Keratinocyte (primary cell): ENCODE measurements at regions not wholly inside any gene's neighbourhood (a gene's known extent, or its start where the extent isn't known, plus 50 kb on each side); places are given as distances from the start of the nearest gene placed in this dataset.

Source experiments
- DNase-seq: peaks from one replicate; pipeline ENCODE4 v3.0.0-alpha.2; 2011; ENCODE audit warnings: low read depth, missing footprints, low spot score
- FAIRE-seq: peaks from 2 replicates; lab custom pipeline; 2011; peaks lifted over from hg19 to GRCh38; lab: Jason Lieb, UNC
- H2AFZ ChIP-seq: 2 replicates; pipeline ENCODE4 v1.6.0; 2012; ENCODE audit warnings: low read length, control low read depth, inconsistent platforms; ENCODE audit not compliant: control insufficient read depth
- H3K27ac ChIP-seq: 2 replicates; pipeline ENCODE4 v1.5.1; 2011; ENCODE audit warnings: low read length; ENCODE audit not compliant: control insufficient read depth, insufficient read depth
- H3K27me3 ChIP-seq: 3 replicates; pipeline ENCODE4 v1.6.0; 2011; ENCODE audit warnings: low read length; ENCODE audit not compliant: control insufficient read depth, insufficient read depth; ENCODE audit errors: extremely low read depth
- H3K36me3 ChIP-seq, 2 experiments: 2 replicates in 1 of 2; 3 replicates in 1 of 2; pipeline ENCODE4 v1.5.1; 2011; ENCODE audit warnings: low read length in 2 of 2, mild to moderate bottlenecking in 1 of 2; ENCODE audit not compliant: control insufficient read depth in 2 of 2, insufficient read depth in 2 of 2; ENCODE audit errors: extremely low read depth in 1 of 2
- H3K4me1 ChIP-seq: 3 replicates; pipeline ENCODE4 v1.5.1; 2011; ENCODE audit warnings: low read length; ENCODE audit not compliant: control insufficient read depth, insufficient read depth; ENCODE audit errors: extremely low read depth
- H3K4me2 ChIP-seq: 3 replicates; pipeline ENCODE4 v1.6.0; 2011; ENCODE audit warnings: low read depth, low read length; ENCODE audit not compliant: control insufficient read depth, insufficient read depth; ENCODE audit errors: extremely low read depth
- H3K4me3 ChIP-seq, 3 experiments: fragments of 200-600 bp in 1 of 3; sonication (generic) in 1 of 3; 2 replicates in 2 of 3; 3 replicates in 1 of 3; pipeline ENCODE4 v1.5.1; 2011 to 2016; ENCODE audit warnings: low read length in 3 of 3, mild to moderate bottlenecking in 3 of 3, control low read depth in 2 of 3, inconsistent platforms in 1 of 3, low read depth in 1 of 3, mixed read lengths in 1 of 3, mixed run types in 1 of 3, moderate library complexity in 1 of 3; ENCODE audit not compliant: control insufficient read depth in 2 of 3, insufficient read depth in 2 of 3; ENCODE audit errors: extremely low read depth in 1 of 3
- H3K79me2 ChIP-seq: 2 replicates; pipeline ENCODE4 v1.6.0; 2012; ENCODE audit warnings: low read length; ENCODE audit not compliant: control insufficient read depth, insufficient read depth
- H3K9ac ChIP-seq: 3 replicates; pipeline ENCODE4 v1.6.0; 2011; ENCODE audit warnings: low read length; ENCODE audit not compliant: control insufficient read depth, insufficient read depth; ENCODE audit errors: extremely low read depth
- H3K9me1 ChIP-seq: 3 replicates; pipeline ENCODE4 v1.6.0; 2011; ENCODE audit warnings: low read length; ENCODE audit not compliant: control insufficient read depth, insufficient read depth; ENCODE audit errors: extremely low read depth
- H3K9me3 ChIP-seq: 2 replicates; pipeline ENCODE4 v1.5.1; 2012; ENCODE audit warnings: low read depth, low read length; ENCODE audit not compliant: control insufficient read depth
- H4K20me1 ChIP-seq: 3 replicates; pipeline ENCODE4 v1.6.0; 2011; ENCODE audit warnings: low read length; ENCODE audit not compliant: control insufficient read depth, insufficient read depth; ENCODE audit errors: extremely low read depth
- CTCF ChIP-seq, 3 experiments: IDR thresholded peaks in 1 of 3; conservative IDR thresholded peaks in 1 of 3; optimal IDR thresholded peaks in 1 of 3; 2 replicates in 2 of 3; 3 replicates in 1 of 3; pipeline versions ENCODE3 to v1.5.1; 2011; ENCODE audit warnings: low read length in 3 of 3, mild to moderate bottlenecking in 3 of 3, moderate library complexity in 2 of 3, control low read depth in 1 of 3, inconsistent platforms in 1 of 3; ENCODE audit not compliant: insufficient read depth in 2 of 3; ENCODE audit errors: extremely low read depth in 1 of 3
- EZH2 ChIP-seq: IDR thresholded peaks from one replicate; pipeline ENCODE4 v1.6.1; 2012; ENCODE audit warnings: inconsistent platforms, mild to moderate bottlenecking, low read length, moderate library complexity
- dilution Hi-C: fragments of 300-500 bp; cut with MboI; formaldehyde crosslinking; loops from one replicate; pipeline ENCODE4 v1.7.0; 2020; ENCODE audit warnings: low sequenced_read_pairs; ENCODE audit not compliant: extremely low pct_ligation_motif_present

GRCh38 chr11:127567237-127567932 is 566.8 kb upstream of the KIRREL3 start:
- no peaks in the 10 kb centered on the region for H3K36me3 ChIP-seq
- H3K4me2 ChIP-seq: no peak overlapping the region
- H3K27ac ChIP-seq: no peak overlapping the region
- H3K9ac ChIP-seq: no peak overlapping the region
- H2AFZ ChIP-seq: no peak overlapping the region
- no peaks in the 10 kb centered on the region for H3K4me1 ChIP-seq
- dilution Hi-C loops: no loop called here
- H3K79me2 ChIP-seq: no peaks in the 10 kb centered on the region
- H3K27me3 ChIP-seq: no peaks in the 10 kb centered on the region
- H3K4me3 ChIP-seq: no peak overlapping the region
- no peak for DNase-seq
- FAIRE-seq: no peak
- no peaks in the 10 kb centered on the region for H3K9me3 ChIP-seq
- TF ChIP-seq EZH2: no peak
- H4K20me1 ChIP-seq: no peaks in the 10 kb centered on the region
- H3K9me1 ChIP-seq: no peaks in the 10 kb centered on the region

GRCh38 chr11:127564810-127565209 is 564.2 kb upstream of the KIRREL3 start:
- H3K27me3 ChIP-seq: no peaks in the 10 kb centered on the region
- no peak overlapping the region for H3K27ac ChIP-seq
- H3K9ac ChIP-seq: no peak overlapping the region
- TF ChIP-seq EZH2 (no peak), CTCF (optimal IDR thresholded peaks at IDR 0.05 in 1 of 3, IDR thresholded peaks at IDR 0.05 in 1 of 3, conservative IDR thresholded peaks at IDR 0.05 in 1 of 3; ENCODE audit: extremely low read depth in 1 of 3, insufficient read depth in 2 of 3, low read length in 3 of 3) (no peak)
- H4K20me1 ChIP-seq: no peaks in the 10 kb centered on the region
- H3K4me2 ChIP-seq: no peak overlapping the region
- H3K79me2 ChIP-seq: no peaks in the 10 kb centered on the region
- no peaks in the 10 kb centered on the region for H3K9me3 ChIP-seq
- dilution Hi-C loops: no loop called here
- H3K4me3 ChIP-seq: no peak overlapping the region
- FAIRE-seq (no peak), DNase-seq (no peak)
- H2AFZ ChIP-seq: no peak overlapping the region
- H3K4me1 ChIP-seq: no peaks in the 10 kb centered on the region
- no peaks in the 10 kb centered on the region for H3K9me1 ChIP-seq
- no peaks in the 10 kb centered on the region for H3K36me3 ChIP-seq

GRCh38 chr11:127559978-127560377 is 559.4 kb upstream of the KIRREL3 start:
- no peak overlapping the region for H2AFZ ChIP-seq
- no peaks in the 10 kb centered on the region for H3K4me1 ChIP-seq
- H3K4me3 ChIP-seq: no peak overlapping the region
- TF ChIP-seq CTCF (optimal IDR thresholded peaks at IDR 0.05 in 1 of 3, IDR thresholded peaks at IDR 0.05 in 1 of 3, conservative IDR thresholded peaks at IDR 0.05 in 1 of 3; ENCODE audit: extremely low read depth in 1 of 3, insufficient read depth in 2 of 3, low read length in 3 of 3): no peak
- TF ChIP-seq EZH2: no peak
- no peak overlapping the region for H3K4me2 ChIP-seq
- H3K27me3 ChIP-seq: no peaks in the 10 kb centered on the region
- no peak for FAIRE-seq
- no peaks in the 10 kb centered on the region for H3K79me2 ChIP-seq
- no peak overlapping the region for H3K27ac ChIP-seq
- H4K20me1 ChIP-seq: no peaks in the 10 kb centered on the region
- no peak overlapping the region for H3K9ac ChIP-seq
- H3K9me3 ChIP-seq: no peaks in the 10 kb centered on the region
- no peak for DNase-seq
- H3K9me1 ChIP-seq: no peaks in the 10 kb centered on the region
- dilution Hi-C loops: no loop called here
- no peaks in the 10 kb centered on the region for H3K36me3 ChIP-seq
